K562 (cell line): ENCODE measurements at regions not wholly inside any gene's neighbourhood (a gene's known extent, or its start where the extent isn't known, plus 50 kb on each side); places are given as distances from the start of the nearest gene placed in this dataset.

Source experiments
- ATAC-seq: fragments of 200-7000 bp; cut with Tn5 transposase; 3 replicates; pipeline ENCODE4 v1.9.1; 2020; ENCODE audit warnings: moderate library complexity
- BruUV-seq: library from RNA; stranded (reverse); fragments of 400-500 nt; replicated peaks from 2 replicates; lab custom pipeline; 2021; lab: Mats Ljungman, UMichigan
- CTCF ChIA-PET: fragments of 300-600 bp; formaldehyde crosslinking; extraction: SDS; loops from one replicate; lab custom pipeline; 2021; ENCODE audit warnings: low intra/inter-chr PET ratio; lab: Yijun Ruan, JAX
- POLR2A ChIA-PET: fragments of 300-600, 350-650 bp; sonication (Branson Sonifier 250); formaldehyde crosslinking; extraction: SDS; loops from one replicate; lab custom pipeline; 2021; ENCODE audit warnings: antibody characterized with exemption, inconsistent platforms; lab: Yijun Ruan, JAX
- DNase-seq, 4 experiments: peaks; one replicate each; pipeline versions ENCODE4 v3.0.0 to v3.0.0-alpha.2; 2011 to 2018; ENCODE audit warnings: low spot score in 3 of 4, mixed read lengths in 3 of 4; ENCODE audit errors: extremely low read depth in 1 of 4
- FAIRE-seq: peaks from 2 replicates; lab custom pipeline; 2011; peaks lifted over from hg19 to GRCh38; lab: Jason Lieb, UNC
- H2AFZ ChIP-seq: 2 replicates; pipeline ENCODE4 v1.6.0; 2011; ENCODE audit warnings: low read depth, low read length, control low read depth, inconsistent platforms
- H3K27ac ChIP-seq: fragments of 200-600 bp; 3 replicates; pipeline ENCODE4 v1.8.0; 2011; ENCODE audit warnings: low read depth, mild to moderate bottlenecking, control low read depth, inconsistent platforms, low read length, moderate library complexity, mixed read lengths; ENCODE audit errors: extremely low read depth
- H3K27me3 ChIP-seq, 2 experiments: fragments of 300-600 bp in 1 of 2; 2 replicates in 1 of 2; 3 replicates in 1 of 2; pipeline versions ENCODE4 v1.6.0 to v1.8.0; 2011; ENCODE audit warnings: inconsistent platforms in 2 of 2, low read length in 2 of 2, mild to moderate bottlenecking in 1 of 2, mixed read lengths in 1 of 2, moderate library complexity in 1 of 2; ENCODE audit not compliant: control insufficient read depth in 2 of 2, insufficient read depth in 2 of 2
- H3K36me3 ChIP-seq: fragments of 300-600 bp; 3 replicates; pipeline ENCODE4 v1.8.0; 2011; ENCODE audit warnings: mild to moderate bottlenecking, low read length, inconsistent platforms; ENCODE audit not compliant: control insufficient read depth, insufficient read depth
- H3K4me1 ChIP-seq, 2 experiments: fragments of 200-600 bp in 1 of 2; replicated peaks in 1 of 2; 2 replicates in 1 of 2; 3 replicates in 1 of 2; pipeline versions ENCODE4 v1.5.1 to v1.8.0; 2011; ENCODE audit warnings: inconsistent platforms in 2 of 2, low read length in 2 of 2, mild to moderate bottlenecking in 1 of 2, mixed read lengths in 1 of 2, moderate library complexity in 1 of 2; ENCODE audit not compliant: control insufficient read depth in 2 of 2, insufficient read depth in 2 of 2
- H3K4me2 ChIP-seq: 2 replicates; pipeline ENCODE4 v1.6.1; 2011; ENCODE audit warnings: low read length, control low read depth, inconsistent platforms, mixed read lengths; ENCODE audit not compliant: insufficient read depth
- H3K4me3 ChIP-seq: fragments of 200-600 bp; sonication (generic), shearing (Covaris generic); 2 replicates; pipeline ENCODE4 v1.5.1; 2016; ENCODE audit warnings: control low read depth, inconsistent platforms
- H3K79me2 ChIP-seq: fragments of 200-600 bp; 3 replicates; pipeline ENCODE4 v1.8.0; 2011; ENCODE audit warnings: low read length, inconsistent platforms; ENCODE audit not compliant: control insufficient read depth, insufficient read depth
- H3K9ac ChIP-seq, 2 experiments: 2 replicates each; pipeline versions ENCODE4 v1.6.0 to v1.6.1; 2011; ENCODE audit warnings: low read depth in 2 of 2, low read length in 2 of 2, control low read depth in 1 of 2, inconsistent platforms in 1 of 2, mild to moderate bottlenecking in 1 of 2, mixed read lengths in 1 of 2; ENCODE audit not compliant: insufficient read depth in 1 of 2
- H3K9me1 ChIP-seq: one replicate; pipeline ENCODE4 v1.6.0; 2011; ENCODE audit warnings: inconsistent platforms, mild to moderate bottlenecking, low read length, moderate library complexity; ENCODE audit not compliant: control insufficient read depth, insufficient read depth
- H3K9me3 ChIP-seq: replicated peaks from 2 replicates; pipeline ENCODE4 v1.5.1; 2011; ENCODE audit warnings: low read depth, low read length, inconsistent platforms; ENCODE audit not compliant: control insufficient read depth, insufficient read depth
- H4K20me1 ChIP-seq: replicated peaks from 2 replicates; pipeline ENCODE4 v1.6.1; 2011; ENCODE audit warnings: low read length, inconsistent platforms, mixed read lengths; ENCODE audit not compliant: control insufficient read depth, insufficient read depth
- KDM4B ChIP-seq, 2 experiments: fragments of 450-650 bp in 1 of 2; sonication (generic) in 1 of 2; IDR thresholded peaks; 2 replicates each; pipeline ENCODE4 v1.6.1; 2016 to 2017; ENCODE audit warnings: borderline replicate concordance in 2 of 2, antibody characterized with exemption in 1 of 2, low read depth in 1 of 2, mild to moderate bottlenecking in 1 of 2
- MAZ ChIP-seq, 2 experiments: fragments of 450-650 bp in 1 of 2; sonication (generic) in 1 of 2; formaldehyde crosslinking; IDR thresholded peaks in 1 of 2; conservative IDR thresholded peaks in 1 of 2; 2 replicates each; pipeline versions ENCODE4 v1.4.0 to v1.5.0; 2020; ENCODE audit warnings: mild to moderate bottlenecking in 1 of 2, missing genetic modification reagents in 1 of 2
- RAD21 ChIP-seq, 2 experiments: fragments of 250-450 bp in 1 of 2; fragments of 450-650 bp in 1 of 2; sonication (Bioruptor Pico) in 1 of 2; formaldehyde crosslinking in 1 of 2; IDR thresholded peaks in 1 of 2; conservative IDR thresholded peaks in 1 of 2; 2 replicates each; pipeline versions ENCODE4 v1.4.0 to v1.8.0; 2020 to 2022; ENCODE audit warnings: mild to moderate bottlenecking in 2 of 2, moderate library complexity in 1 of 2
- SMC3 ChIP-seq: conservative IDR thresholded peaks from 2 replicates; pipeline ENCODE4 v1.6.1; 2011; ENCODE audit warnings: low read depth, low read length, improper control_type of control experiment; ENCODE audit not compliant: insufficient read depth
- TAL1 ChIP-seq: fragments of 450-650 bp; IDR thresholded peaks from 2 replicates; pipeline ENCODE4 v1.6.1; 2016; ENCODE audit warnings: mild to moderate bottlenecking
- WGBS: fragments of 100-300 bp; shearing (Covaris generic); methylation state at CpG from one replicate; pipeline ENCODE4 v1.1.6; 2016; ENCODE audit warnings: low coverage, mixed read lengths; ENCODE audit not compliant: insufficient coverage; ENCODE audit errors: missing lambda C conversion rate; 5-methylcytosine and 5-hydroxymethylcytosine counted together
- in situ Hi-C: fragments of 300-500 bp; cut with MboI; formaldehyde crosslinking; loops from 4 replicates; pipeline ENCODE4 v1.15.0; 2018; ENCODE audit warnings: inconsistent platforms, mixed read lengths
- intact Hi-C: fragments of 100-400 bp; cut with micrococcal nuclease; formaldehyde crosslinking; loops from 2 replicates; pipeline ENCODE4 v1.14.2; 2022
- TF ChIP-seq, protein P1 (sequence below): fragments of 450-650 bp; formaldehyde crosslinking; IDR thresholded peaks from 2 replicates; pipeline ENCODE4 v1.4.0; 2020; ENCODE audit warnings: mild to moderate bottlenecking, moderate library complexity
- TF ChIP-seq, protein P2 (sequence below): fragments of 200-600 bp; sonication (generic); IDR thresholded peaks from one replicate; pipeline ENCODE4 v1.6.1; 2012; ENCODE audit warnings: mild to moderate bottlenecking, low read depth, low read length, inconsistent platforms

DNA sequence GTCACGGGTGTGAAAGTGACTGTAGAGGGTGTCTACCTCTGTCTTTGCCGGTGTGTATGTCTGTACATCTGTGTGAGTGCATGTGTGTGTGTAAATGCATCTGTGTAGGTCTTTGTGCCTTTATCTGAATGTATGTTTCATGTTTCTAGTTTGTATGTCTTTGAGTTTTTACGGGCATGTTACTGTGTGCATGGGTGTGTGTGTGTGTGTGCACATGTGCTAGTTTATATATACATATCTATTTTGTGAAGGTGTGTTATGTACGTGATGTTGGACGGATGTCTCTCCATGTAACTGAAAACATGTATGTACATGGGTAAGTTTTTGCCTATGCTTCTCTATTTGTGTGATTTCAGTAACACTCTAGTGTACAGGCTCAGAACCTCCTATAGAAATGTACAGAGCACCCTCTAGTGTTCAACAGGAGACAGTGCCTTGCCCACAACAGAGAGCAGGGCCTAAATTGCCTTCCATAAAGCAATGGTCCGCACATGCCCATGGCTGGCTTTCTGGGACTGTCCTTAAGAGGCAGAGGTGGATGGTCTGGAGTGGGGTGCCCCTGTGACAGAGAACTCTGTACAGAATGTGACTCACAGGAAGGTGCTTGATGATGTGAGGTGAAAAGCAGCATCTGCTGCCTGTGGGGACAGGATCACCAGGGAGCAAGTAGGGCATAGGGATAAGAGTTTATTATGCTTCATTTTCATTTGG is 343.5 kb downstream of the RAPGEF2 start:
- DNase-seq (peak; percentile 31 to 69 (median 48)), ATAC-seq (peak; percentile 99), FAIRE-seq (peak; percentile 86)
- H3K4me1 ChIP-seq: no peaks in the 10 kb centered on the region
- H3K27ac ChIP-seq: no peak overlapping the region
- in situ Hi-C loops (loop anchor here (10.0 to 25.0 kb wide), 4 partner anchors 242 to 1184 kb away; no protein-coding TSS in a partner anchor), intact Hi-C loops (loop anchor here (1.0 to 10.0 kb wide), 9 partner anchors 149 to 1186 kb away; partner anchors contain the start of gene RAPGEF2)
- no peaks in the 10 kb centered on the region for H3K9me1 ChIP-seq
- no peaks in the 10 kb centered on the region for H4K20me1 ChIP-seq
- H2AFZ ChIP-seq: no peak overlapping the region
- H3K36me3 ChIP-seq: no peaks in the 10 kb centered on the region
- BruUV-seq: no TSS peak
- H3K9me3 ChIP-seq: no peaks in the 10 kb centered on the region
- H3K4me2 ChIP-seq: no peak overlapping the region
- WGBS: 38% methylated on average over 6 of the region's 6 CpGs
- H3K79me2 ChIP-seq: no peaks in the 10 kb centered on the region
- no peaks in the 10 kb centered on the region for H3K27me3 ChIP-seq
- POLR2A ChIA-PET: no interaction called here
- no peak overlapping the region for H3K4me3 ChIP-seq
- no peak overlapping the region for H3K9ac ChIP-seq
- CTCF ChIA-PET: interaction anchor here (0.7 to 1.9 kb wide), 3 partner anchors 590 to 1193 kb away, joined by 3 to 7 read pairs (median 7); no protein-coding TSS in a partner anchor
- TF ChIP-seq TAL1 (no peak), MAZ (CRISPR knock-in tag; conservative IDR thresholded peaks at IDR 0.05 in 1 of 2, IDR thresholded peaks at IDR 0.05 in 1 of 2) (0 out of 4 replicates have a peak, but pooled peaks of 1 of the 2 experiments have one; percentile 29), KDM4B (IDR thresholded peaks at IDR 0.05; ENCODE audit: borderline replicate concordance in 2 of 2, low read depth in 1 of 2) (no peak; a peak in 1 of 4 replicates), SMC3 (peak; percentile 63), RAD21 (CRISPR knock-in tag; conservative IDR thresholded peaks at IDR 0.05 in 1 of 2, IDR thresholded peaks at IDR 0.05 in 1 of 2) (peak; percentile 84 to 89)
- TF ChIP-seq, protein P1, sequence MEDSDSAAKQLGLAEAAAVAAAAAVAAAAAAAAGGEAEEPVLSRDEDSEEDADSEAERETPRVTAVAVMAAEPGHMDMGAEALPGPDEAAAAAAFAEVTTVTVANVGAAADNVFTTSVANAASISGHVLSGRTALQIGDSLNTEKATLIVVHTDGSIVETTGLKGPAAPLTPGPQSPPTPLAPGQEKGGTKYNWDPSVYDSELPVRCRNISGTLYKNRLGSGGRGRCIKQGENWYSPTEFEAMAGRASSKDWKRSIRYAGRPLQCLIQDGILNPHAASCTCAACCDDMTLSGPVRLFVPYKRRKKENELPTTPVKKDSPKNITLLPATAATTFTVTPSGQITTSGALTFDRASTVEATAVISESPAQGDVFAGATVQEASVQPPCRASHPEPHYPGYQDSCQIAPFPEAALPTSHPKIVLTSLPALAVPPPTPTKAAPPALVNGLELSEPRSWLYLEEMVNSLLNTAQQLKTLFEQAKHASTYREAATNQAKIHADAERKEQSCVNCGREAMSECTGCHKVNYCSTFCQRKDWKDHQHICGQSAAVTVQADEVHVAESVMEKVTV (CRISPR knock-in tag): peak; percentile 74
- TF ChIP-seq, protein P2, sequence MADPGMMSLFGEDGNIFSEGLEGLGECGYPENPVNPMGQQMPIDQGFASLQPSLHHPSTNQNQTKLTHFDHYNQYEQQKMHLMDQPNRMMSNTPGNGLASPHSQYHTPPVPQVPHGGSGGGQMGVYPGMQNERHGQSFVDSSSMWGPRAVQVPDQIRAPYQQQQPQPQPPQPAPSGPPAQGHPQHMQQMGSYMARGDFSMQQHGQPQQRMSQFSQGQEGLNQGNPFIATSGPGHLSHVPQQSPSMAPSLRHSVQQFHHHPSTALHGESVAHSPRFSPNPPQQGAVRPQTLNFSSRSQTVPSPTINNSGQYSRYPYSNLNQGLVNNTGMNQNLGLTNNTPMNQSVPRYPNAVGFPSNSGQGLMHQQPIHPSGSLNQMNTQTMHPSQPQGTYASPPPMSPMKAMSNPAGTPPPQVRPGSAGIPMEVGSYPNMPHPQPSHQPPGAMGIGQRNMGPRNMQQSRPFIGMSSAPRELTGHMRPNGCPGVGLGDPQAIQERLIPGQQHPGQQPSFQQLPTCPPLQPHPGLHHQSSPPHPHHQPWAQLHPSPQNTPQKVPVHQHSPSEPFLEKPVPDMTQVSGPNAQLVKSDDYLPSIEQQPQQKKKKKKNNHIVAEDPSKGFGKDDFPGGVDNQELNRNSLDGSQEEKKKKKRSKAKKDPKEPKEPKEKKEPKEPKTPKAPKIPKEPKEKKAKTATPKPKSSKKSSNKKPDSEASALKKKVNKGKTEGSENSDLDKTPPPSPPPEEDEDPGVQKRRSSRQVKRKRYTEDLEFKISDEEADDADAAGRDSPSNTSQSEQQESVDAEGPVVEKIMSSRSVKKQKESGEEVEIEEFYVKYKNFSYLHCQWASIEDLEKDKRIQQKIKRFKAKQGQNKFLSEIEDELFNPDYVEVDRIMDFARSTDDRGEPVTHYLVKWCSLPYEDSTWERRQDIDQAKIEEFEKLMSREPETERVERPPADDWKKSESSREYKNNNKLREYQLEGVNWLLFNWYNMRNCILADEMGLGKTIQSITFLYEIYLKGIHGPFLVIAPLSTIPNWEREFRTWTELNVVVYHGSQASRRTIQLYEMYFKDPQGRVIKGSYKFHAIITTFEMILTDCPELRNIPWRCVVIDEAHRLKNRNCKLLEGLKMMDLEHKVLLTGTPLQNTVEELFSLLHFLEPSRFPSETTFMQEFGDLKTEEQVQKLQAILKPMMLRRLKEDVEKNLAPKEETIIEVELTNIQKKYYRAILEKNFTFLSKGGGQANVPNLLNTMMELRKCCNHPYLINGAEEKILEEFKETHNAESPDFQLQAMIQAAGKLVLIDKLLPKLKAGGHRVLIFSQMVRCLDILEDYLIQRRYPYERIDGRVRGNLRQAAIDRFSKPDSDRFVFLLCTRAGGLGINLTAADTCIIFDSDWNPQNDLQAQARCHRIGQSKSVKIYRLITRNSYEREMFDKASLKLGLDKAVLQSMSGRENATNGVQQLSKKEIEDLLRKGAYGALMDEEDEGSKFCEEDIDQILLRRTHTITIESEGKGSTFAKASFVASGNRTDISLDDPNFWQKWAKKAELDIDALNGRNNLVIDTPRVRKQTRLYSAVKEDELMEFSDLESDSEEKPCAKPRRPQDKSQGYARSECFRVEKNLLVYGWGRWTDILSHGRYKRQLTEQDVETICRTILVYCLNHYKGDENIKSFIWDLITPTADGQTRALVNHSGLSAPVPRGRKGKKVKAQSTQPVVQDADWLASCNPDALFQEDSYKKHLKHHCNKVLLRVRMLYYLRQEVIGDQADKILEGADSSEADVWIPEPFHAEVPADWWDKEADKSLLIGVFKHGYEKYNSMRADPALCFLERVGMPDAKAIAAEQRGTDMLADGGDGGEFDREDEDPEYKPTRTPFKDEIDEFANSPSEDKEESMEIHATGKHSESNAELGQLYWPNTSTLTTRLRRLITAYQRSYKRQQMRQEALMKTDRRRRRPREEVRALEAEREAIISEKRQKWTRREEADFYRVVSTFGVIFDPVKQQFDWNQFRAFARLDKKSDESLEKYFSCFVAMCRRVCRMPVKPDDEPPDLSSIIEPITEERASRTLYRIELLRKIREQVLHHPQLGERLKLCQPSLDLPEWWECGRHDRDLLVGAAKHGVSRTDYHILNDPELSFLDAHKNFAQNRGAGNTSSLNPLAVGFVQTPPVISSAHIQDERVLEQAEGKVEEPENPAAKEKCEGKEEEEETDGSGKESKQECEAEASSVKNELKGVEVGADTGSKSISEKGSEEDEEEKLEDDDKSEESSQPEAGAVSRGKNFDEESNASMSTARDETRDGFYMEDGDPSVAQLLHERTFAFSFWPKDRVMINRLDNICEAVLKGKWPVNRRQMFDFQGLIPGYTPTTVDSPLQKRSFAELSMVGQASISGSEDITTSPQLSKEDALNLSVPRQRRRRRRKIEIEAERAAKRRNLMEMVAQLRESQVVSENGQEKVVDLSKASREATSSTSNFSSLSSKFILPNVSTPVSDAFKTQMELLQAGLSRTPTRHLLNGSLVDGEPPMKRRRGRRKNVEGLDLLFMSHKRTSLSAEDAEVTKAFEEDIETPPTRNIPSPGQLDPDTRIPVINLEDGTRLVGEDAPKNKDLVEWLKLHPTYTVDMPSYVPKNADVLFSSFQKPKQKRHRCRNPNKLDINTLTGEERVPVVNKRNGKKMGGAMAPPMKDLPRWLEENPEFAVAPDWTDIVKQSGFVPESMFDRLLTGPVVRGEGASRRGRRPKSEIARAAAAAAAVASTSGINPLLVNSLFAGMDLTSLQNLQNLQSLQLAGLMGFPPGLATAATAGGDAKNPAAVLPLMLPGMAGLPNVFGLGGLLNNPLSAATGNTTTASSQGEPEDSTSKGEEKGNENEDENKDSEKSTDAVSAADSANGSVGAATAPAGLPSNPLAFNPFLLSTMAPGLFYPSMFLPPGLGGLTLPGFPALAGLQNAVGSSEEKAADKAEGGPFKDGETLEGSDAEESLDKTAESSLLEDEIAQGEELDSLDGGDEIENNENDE: no peak
